Left lung (tissue), 4 donors: ENCODE measurements at regions not wholly inside any gene's neighbourhood (a gene's known extent, or its start where the extent isn't known, plus 50 kb on each side); places are given as distances from the start of the nearest gene placed in this dataset.
"Not testable (repeated sequence)": the region's sequence is repeated elsewhere in the genome, so short reads cannot be mapped to it uniquely, and the experiment has no call there.

Experiments used
- ATAC-seq: fragments of 200-7000 bp; cut with Tn5 transposase; one replicate; pipeline ENCODE4 v1.9.1; 2020; ENCODE audit warnings: moderate library complexity
- DNase-seq, 4 donors: peaks; one replicate each; pipeline ENCODE4 v3.0.0-alpha.2; 2013 to 2020
- H3K27ac ChIP-seq, 2 donors: fragments of 200-600 bp; sonication (generic) in 1 of 2; one replicate each; pipeline versions ENCODE4 v1.5.0 to v1.8.0; 2020 to 2021
- H3K27me3 ChIP-seq, 2 donors: fragments of 200-600 bp; sonication (generic) in 1 of 2; one replicate each; pipeline versions ENCODE4 v1.5.0 to v1.8.0; 2020 to 2021
- H3K36me3 ChIP-seq, 2 donors: fragments of 200-600 bp; sonication (generic) in 1 of 2; one replicate each; pipeline versions ENCODE4 v1.5.0 to v1.8.0; 2020 to 2021
- H3K4me1 ChIP-seq, 2 donors: fragments of 200-600 bp; one replicate each; pipeline ENCODE4 v1.8.0; 2021
- H3K4me3 ChIP-seq, 2 donors: fragments of 200-600 bp; sonication (generic) in 1 of 2; one replicate each; pipeline versions ENCODE4 v1.5.0 to v1.8.0; 2020 to 2021; ENCODE audit warnings: mild to moderate bottlenecking in 1 of 2
- H3K9me3 ChIP-seq, 2 donors: fragments of 200-600 bp; sonication (generic) in 1 of 2; one replicate each; pipeline versions ENCODE4 v1.5.0 to v1.8.0; 2020 to 2021
- intact Hi-C, 2 donors: fragments of 100-400 bp; cut with DNase I; formaldehyde crosslinking; loops; one replicate each; pipeline versions ENCODE4 v1.11.2 to v1.14.2; 2022
- TF ChIP-seq, protein P1 (sequence below), 2 donors: fragments of 200-600 bp; sonication (generic) in 1 of 2; IDR thresholded peaks; one replicate each; pipeline versions ENCODE4 v1.5.0 to v1.8.0; 2021; ENCODE audit warnings: antibody characterized with exemption in 2 of 2
- donor health status: DM: no; HTN: yes; CAD: no.
- donor health status: DM: no; HTN: no; CAD: no.

DNA sequence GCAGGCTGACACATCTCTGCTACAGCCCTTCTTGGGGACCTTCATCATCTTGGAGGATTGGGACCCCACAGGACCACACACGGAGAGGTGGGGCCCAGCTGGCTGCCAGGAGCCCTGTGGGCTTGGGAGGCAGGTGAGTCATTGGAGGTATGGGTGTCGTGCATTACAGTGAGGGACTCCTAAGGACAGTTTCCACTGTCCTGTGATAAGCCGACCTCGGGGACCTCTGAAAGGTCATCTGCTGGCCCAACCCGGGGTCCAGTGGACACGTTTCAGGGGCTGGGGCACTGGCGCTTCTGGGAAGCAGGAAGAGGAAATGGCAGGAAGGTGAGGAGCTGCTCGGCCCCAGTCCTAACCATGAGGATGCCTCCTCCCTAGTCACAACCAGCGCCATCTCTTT, 238.0 kb downstream of the BCL11B start:
- Histone ChIP-seq H3K4me3 (no peak overlapping the region), H3K27me3 (peaks cover 0 to 18% of the 10 kb centered on the region in 2 donors)
- intact Hi-C loops, result no loop called here

DNA sequence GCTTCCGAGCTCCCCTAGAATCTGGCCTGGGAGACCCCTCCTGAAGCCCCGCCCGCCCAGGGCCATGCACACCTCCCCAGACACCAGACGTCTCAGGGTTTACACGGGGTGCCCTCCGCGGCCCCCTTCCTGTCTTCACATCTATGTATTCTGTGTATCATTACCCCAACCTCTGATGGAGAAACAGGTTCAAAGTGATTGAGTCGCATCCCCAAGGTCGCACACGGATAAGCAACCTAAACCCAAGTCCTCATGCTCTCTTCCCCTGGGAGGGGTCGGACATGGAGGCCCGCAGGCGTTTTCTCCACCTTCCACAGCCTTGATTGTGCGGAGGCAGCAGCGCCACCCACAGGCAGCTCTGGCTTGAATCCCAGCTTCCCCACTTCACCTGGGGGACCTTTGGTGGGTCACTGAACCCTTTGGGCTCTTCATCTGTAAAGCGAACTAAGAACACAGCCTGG, 237.3 kb downstream of the BCL11B start:
- ATAC-seq (no peak), DNase-seq (no peak)
- Histone ChIP-seq H3K36me3 (no peaks in the 10 kb centered on the region), H3K27me3 (peaks cover 0 to 18% of the 10 kb centered on the region in 2 donors), H3K27ac (peak overlapping the region in 1 of 2 donors; percentile 90), H3K4me1 (peaks cover 5 to 27% of the 10 kb centered on the region in 2 donors), H3K4me3 (no peak overlapping the region), H3K9me3 (no peaks in the 10 kb centered on the region)
- intact Hi-C loops, result no loop called here
- TF ChIP-seq, protein P1, sequence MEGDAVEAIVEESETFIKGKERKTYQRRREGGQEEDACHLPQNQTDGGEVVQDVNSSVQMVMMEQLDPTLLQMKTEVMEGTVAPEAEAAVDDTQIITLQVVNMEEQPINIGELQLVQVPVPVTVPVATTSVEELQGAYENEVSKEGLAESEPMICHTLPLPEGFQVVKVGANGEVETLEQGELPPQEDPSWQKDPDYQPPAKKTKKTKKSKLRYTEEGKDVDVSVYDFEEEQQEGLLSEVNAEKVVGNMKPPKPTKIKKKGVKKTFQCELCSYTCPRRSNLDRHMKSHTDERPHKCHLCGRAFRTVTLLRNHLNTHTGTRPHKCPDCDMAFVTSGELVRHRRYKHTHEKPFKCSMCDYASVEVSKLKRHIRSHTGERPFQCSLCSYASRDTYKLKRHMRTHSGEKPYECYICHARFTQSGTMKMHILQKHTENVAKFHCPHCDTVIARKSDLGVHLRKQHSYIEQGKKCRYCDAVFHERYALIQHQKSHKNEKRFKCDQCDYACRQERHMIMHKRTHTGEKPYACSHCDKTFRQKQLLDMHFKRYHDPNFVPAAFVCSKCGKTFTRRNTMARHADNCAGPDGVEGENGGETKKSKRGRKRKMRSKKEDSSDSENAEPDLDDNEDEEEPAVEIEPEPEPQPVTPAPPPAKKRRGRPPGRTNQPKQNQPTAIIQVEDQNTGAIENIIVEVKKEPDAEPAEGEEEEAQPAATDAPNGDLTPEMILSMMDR (IDR thresholded peaks at IDR 0.05), result no peak

More for the DNA sequence above, 238.0 kb downstream of the BCL11B start:
- Histone ChIP-seq H3K36me3 (no peaks in the 10 kb centered on the region), H3K9me3 (no peaks in the 10 kb centered on the region), H3K27ac (no peak overlapping the region), H3K4me1 (peaks cover 5 to 27% of the 10 kb centered on the region in 2 donors)
- TF ChIP-seq, protein P1 (IDR thresholded peaks at IDR 0.05), result no peak
- ATAC-seq, result no peak
- DNase-seq, result no peak

DNA sequence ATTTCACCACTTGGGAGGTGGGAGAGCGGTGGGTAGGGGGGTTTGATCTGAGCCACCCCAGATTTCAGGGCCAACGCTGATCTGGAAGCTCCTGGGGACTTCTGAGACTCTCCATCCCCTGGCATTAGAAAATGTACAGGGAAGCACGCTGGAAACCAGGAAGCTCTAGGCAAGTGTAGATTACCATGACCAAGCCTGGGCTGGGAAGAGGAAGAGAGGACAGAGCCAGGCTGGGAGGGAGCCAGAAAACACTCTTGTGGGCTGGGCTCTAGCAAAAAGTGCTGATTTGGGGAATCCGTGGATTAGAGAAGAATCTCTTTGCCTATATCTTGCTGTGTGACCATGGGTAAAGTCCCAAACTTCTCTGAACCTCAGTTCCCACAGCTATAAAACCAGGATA, 236.7 kb downstream of the BCL11B start:
- TF ChIP-seq, protein P1 (IDR thresholded peaks at IDR 0.05), result no peak
- DNase-seq (peak in 3 of 4 donors; percentile 12 to 66 (median 57)), ATAC-seq (peak; percentile 64)
- Histone ChIP-seq H3K9me3 (no peaks in the 10 kb centered on the region), H3K4me1 (peaks cover 5 to 27% of the 10 kb centered on the region in 2 donors), H3K4me3 (peak overlapping the region in 1 of 2 donors; percentile 34), H3K27ac (peak overlapping the region; percentile 64 to 90), H3K27me3 (peaks cover 0 to 18% of the 10 kb centered on the region in 2 donors), H3K36me3 (no peaks in the 10 kb centered on the region)
- intact Hi-C loops, result no loop called here

DNA sequence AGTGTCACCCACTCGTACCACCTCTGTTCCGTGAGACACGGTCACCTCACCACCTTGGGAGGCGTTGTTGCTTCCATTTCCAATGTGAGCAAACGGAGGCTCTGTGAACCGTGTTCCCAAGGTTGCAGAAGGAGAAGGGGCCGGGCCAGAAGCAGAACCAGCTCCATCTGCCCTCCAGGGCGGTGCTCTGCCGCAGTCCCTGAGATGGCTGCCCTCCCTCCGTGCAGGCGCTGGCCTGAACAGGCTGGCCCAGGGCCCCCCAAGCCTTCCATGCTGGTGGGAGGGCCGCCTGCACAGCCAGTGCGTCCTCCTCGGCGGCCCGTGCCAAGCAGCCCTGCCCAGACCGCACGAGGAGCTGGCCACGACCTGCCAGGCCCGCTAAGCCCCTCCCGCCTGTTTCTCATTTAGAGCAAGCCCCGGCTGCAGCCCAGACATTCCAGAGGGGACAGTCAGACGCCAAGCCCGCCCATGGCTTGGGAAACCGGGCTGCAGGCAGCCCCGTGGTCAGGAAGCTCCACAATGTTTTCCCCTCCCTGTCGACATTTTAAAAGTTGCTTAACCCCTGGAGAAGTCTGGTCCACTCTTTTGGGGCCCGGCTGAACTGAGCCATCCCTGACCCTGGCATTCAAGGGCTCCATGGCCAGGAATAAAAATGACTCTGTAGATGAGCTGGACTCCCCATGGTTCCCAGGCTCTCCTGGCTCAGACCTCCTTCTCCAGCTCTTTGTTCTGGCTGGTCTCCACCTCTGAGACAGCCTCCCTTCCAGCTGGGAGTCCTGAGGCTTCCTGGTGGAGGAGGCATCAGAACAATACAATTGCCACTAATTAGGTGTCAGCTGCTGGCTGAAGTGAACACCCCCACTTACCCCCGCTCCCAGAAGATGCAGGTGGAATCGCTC, 236.0 kb downstream of the BCL11B start:
- Histone ChIP-seq H3K4me3 (peak overlapping the region in 1 of 2 donors; percentile 34), H3K4me1 (peaks cover 5 to 27% of the 10 kb centered on the region in 2 donors), H3K9me3 (no peaks in the 10 kb centered on the region), H3K27me3 (peaks cover 0 to 18% of the 10 kb centered on the region in 2 donors), H3K27ac (peak overlapping the region; percentile 77 to 90), H3K36me3 (no peaks in the 10 kb centered on the region)
- intact Hi-C loops, result no loop called here
- DNase-seq (peak; percentile 79 to 92 (median 85)), ATAC-seq (peak; percentile 89)
- TF ChIP-seq, protein P1 (IDR thresholded peaks at IDR 0.05), result peak in 1 of 2 donors; percentile 1

DNA sequence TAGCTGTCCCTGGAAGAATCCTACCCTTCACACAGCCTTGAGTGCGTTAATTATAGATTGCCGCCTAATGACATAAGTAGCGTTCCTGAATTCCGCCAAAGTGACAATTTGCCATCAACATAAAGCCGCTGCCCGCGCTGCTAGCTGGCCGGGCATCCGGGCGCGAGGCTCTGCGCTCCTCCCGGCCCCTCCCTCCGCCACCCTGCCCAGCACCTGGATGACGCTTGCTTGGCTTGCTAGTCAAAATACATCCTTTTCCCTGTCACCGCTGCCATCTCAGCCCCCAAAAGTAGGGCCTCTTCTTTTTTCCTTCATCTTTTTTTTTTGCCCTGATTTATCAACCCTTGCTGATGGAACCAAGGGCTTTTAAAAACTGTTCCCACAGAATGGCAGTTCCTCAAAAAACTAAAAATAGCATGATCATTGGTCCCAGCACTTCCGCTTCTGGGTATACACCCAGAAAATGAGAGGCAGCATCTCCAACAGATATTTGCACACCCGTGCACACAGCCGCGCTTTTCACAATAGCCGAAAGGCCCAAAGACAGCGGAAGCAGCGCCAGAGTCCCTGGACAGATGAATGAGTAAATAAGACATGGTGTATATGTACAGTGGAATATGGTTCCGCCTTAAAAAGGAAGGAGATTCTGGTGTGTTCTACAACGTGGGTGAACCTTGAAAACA, 235.2 kb downstream of the BCL11B start:
- Histone ChIP-seq H3K36me3 (no peaks in the 10 kb centered on the region), H3K4me3 (peak overlapping the region in 1 of 2 donors; percentile 34), H3K27me3 (peaks cover 0 to 18% of the 10 kb centered on the region in 2 donors), H3K9me3 (no peaks in the 10 kb centered on the region), H3K27ac (peak overlapping the region; percentile 77 to 90), H3K4me1 (peaks cover 5 to 27% of the 10 kb centered on the region in 2 donors)
- no peak for ATAC-seq
- TF ChIP-seq, protein P1 (IDR thresholded peaks at IDR 0.05), result no peak
- no peak for DNase-seq
- intact Hi-C loops, result no loop called here

DNA sequence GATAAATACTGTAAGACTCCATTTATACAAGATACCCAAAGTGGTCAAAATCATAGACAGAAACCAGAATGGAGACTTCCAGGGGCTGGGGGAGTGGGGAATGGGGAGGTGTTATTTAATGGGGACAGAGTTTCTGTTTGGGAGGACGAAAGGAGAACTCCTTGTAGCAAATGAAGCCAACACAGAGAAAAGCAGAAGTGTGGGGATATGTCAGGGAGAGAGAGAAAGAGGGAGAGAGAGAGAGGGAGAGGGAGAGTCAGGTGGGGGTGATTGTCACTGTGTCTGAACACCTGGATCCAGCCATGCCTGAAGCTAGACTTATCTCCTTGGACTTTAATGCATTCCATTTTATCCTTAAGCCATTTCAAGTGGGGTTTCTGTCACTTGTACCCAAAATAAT, 234.7 kb downstream of the BCL11B start:
- Histone ChIP-seq H3K27ac (peak overlapping the region in 1 of 2 donors; percentile 90), H3K27me3 (peaks cover 0 to 18% of the 10 kb centered on the region in 2 donors), H3K4me1 (peaks cover 5 to 27% of the 10 kb centered on the region in 2 donors)
- intact Hi-C loops, ATAC-seq, DNase-seq, H3K9me3 ChIP-seq, H3K36me3 ChIP-seq, H3K4me3 ChIP-seq: not testable (repeated sequence)
